Raji (cell line): ENCODE measurements at regions not wholly inside any gene's neighbourhood (a gene's known extent, or its start where the extent isn't known, plus 50 kb on each side); places are given as distances from the start of the nearest gene placed in this dataset.

Source experiments
- POLR2A ChIP-seq: IDR thresholded peaks from 2 replicates; pipeline ENCODE4 v1.6.1; 2011; ENCODE audit warnings: low read depth, low read length, control low read depth; ENCODE audit not compliant: insufficient read depth

DNA sequence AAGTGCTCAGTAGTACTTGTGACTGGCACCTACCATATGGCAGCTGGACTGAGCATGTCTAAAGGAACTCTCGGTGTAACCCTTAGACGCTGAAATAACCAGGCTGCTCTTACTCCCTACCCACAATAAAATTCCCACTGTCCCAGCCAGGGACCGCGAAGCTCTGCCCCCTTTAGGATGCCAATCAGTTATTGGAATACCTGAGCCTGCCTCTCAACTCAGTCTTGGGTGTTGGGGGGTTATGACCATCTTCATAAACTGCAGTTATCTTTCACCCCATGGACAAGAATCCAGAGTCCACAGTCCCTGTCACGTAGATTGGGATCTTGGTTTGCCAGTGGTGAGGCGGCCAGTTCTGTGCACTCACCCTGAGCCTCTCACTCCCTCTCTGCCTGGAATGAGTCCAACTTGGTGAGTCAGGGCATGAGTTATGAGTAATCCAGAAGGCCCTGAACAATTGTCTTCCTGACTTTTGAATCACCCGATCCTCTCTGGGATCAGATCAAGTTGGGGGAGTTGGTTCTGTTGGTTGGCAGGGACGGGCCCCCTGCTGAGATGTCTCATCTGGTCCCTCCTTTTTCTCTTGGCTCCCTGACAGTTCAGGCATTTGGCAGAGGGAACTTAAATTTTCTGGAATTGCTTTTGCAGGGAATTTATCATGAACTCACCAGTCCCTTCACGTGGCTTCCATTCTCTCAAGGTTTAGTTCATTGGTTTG, 120.1 kb upstream of the UBE2E1 start:
- TF ChIP-seq POLR2A: no peak

DNA sequence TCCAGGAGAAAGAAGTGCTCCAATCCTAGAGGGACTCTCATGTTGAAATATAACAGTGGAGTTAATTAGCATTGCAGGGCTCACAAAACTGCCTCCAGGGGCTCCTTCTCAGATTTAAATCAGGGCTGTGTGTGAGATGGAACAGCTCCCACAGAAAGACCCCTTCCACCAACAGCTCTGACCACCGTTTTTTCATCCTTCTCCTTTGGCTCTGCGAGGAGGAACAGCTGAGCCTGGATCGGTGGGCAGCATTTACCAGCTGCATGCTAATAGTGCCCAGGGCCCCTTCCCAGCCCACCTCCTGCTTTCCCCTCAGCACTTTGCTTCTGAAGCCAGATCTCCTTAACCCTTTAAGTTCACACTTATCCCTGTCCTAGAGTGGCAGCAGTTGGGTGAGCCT, 119.2 kb upstream of the UBE2E1 start:
- TF ChIP-seq POLR2A: no peak

DNA sequence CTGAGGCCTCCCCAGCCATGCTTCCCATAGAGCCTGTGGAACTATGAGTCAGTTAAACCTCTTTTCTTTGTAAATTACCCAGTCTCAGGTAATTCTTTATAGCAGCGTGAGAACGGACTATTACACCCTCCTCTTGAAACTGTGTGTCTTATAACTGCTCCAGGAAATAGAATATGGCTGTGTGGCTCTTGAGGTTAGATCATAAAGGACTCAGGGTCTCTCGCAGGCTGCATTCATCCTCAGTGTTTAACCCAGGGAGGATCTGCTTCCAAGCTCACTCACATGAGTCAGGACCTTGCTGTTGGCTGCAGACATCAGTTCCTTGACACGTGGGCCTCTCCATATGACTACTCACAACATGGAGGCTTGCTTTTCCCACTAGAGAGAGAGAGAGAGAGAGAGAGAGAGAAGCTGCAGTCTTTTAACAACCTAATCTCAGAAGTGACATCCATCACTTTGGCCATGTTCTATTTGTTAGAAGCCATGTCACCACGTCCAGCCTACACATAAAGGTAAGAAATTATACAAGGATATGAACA, 114.3 kb upstream of the UBE2E1 start:
- TF ChIP-seq POLR2A: no peak

DNA sequence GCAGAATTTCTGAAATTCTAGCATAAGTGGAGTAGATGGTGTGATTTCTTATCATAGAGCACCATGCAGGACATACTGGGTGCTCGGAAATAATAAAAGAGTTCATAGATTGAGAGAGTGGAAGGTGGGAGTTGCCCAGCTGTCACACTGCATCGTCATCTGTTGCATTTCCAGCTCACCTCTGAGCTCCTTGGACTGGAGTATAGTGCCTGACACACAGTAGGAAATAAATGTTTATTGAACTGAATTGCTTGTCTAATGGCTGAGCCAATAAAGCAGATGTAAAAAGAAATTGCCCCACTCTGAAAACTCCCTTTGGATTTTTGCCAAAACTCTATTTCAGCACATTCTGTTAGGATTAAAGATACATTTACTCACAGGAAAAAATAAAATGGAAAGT, 108.9 kb upstream of the UBE2E1 start:
- no peak for TF ChIP-seq POLR2A

DNA sequence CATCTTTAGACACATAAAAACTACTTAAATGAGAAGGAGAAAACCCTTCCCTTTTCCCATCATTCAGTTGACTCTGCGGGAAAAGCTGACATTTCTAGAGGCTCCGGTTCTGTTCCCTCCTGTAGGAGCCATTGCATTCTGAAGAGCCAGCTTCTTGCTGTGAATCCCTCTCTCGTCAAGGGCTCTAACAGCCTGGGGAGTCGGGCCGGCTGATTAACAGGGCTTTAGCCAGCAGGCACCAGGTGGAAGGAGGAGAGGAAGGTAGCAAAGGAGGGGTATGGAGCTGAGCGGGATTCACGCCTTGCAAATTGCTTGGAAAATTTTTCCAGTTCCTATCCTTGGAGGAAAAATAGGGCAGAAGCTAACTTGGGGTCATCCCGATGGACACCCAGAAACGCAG, 108.3 kb upstream of the UBE2E1 start:
- TF ChIP-seq POLR2A: no peak

DNA sequence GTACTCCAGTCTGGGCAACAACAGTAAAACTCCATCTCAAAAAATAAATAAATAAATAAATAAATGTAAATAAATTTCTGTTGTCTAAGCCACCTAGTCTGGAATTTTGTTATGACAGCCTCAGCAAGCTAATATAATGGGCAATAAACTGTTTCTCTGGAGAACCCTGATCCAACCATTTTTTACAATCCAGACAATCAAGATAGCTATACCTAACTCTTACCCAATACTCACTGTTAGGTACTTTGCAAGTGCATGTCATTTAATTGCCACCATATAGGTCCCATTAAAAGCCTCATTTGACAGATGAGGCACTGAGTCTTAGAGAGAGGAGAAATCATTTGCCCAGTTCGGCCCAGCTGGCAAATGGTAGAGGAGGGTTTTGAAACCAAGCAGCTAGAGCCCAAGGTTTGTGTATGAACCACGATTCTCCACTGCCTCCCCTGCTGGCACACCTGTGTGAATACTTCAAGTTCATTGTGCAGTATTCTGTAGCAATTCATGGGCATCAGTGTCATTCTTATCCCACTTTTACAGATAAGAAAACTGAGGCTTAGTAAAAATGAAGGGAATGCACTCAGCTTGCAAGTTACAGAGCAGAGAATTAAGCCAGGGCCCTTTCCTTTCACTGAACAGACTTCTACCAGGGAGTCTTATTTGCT, 107.0 kb upstream of the UBE2E1 start:
- no peak for TF ChIP-seq POLR2A

DNA sequence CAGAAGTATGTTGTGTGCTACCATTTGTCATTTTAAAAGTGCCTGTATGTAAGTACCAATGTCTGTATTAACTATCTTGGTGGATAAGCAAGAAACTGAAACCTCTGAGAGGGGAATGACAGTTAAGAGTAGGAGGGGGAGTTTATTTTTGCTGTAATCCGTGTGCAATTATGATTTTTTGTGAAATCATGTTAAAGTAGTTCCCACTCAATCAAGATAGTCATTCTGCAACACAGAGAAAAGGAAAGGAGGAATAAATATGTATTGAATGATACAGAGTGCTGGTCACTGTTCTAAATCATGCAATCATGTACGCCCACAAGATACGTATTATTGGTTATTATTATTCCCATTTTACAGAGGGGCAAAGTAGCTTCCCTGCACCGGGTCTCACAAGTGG, 105.1 kb upstream of the UBE2E1 start:
- TF ChIP-seq POLR2A: no peak

DNA sequence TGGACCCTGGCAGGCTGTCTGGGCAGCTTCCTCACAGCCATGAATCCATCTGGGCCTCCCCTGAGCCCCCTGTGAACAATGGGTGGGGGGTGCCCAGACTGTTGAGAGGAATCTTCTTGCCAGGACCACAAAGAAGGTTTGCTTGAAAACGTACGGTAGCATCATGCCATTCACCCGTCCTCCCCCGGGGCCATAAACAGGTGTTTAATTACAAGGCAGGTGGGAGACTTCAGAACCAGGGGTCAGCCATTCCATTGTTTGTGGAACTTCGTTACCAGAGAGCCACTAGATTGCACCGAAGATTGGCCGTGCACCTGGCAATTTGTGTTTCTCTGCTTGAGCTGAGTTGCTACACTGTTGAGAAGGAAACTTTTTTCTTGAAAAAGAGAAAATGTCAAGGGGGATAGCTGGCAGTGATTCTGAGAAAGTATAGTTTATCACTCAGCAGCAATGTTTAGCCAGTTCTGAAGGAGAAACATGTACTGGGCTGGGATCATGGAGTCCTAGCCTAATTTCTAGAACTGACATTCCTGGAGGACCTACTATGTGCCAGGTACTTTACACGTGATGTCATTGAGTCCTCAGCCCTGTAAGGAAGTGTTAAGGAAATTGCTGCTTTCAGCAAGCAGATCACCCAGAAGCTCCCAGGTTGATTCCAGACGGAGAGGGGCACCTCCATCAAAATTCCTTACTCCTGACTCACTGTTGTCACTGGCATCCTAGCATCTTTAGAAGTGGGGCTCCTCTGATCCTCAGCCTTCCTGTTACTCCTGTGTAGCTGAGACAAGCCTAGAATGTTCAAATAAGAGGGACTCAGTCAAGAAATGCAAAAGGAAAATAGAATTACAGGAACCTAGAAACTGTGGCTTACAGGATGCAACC, 103.8 kb upstream of the UBE2E1 start:
- no peak for TF ChIP-seq POLR2A

DNA sequence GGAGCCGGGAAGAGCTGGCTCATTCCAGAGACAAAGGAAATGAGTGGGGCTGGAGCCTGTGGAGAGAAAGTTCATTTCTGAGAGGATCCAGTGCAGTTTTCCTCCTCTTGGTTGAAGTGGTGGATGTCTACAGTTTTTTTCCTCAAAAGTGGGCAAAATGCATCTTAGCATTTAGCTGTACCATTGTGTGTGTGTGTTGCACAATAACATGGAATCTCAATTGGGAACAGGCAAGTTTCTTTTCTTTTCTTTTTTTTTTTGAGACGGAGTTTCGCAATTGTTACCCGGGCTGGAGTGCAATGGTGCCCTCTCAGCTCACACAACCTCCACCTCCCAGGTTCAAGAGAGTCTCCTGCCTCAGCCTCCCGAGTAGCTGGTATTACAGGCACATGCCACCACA, 101.5 kb upstream of the UBE2E1 start:
- no peak for TF ChIP-seq POLR2A

DNA sequence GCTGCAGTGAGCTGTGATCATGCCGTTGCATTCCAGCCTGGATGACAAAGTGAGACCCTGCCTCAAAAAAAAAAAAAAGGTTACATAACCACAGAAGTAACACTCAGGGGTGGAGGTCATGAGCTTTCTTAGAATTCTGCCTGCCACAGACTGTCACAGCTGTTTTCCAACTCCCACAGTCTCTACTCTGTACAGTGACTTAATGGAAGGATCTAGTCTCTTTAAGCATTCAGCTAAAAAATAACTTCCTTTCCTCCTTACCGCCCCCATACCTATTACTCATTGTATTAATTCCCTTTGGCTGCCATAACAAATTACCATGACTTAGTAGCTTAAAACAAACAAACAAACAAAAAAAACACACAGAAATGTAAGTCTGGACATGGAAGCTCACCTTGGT, 99.6 kb upstream of the UBE2E1 start:
- TF ChIP-seq POLR2A: no peak

DNA sequence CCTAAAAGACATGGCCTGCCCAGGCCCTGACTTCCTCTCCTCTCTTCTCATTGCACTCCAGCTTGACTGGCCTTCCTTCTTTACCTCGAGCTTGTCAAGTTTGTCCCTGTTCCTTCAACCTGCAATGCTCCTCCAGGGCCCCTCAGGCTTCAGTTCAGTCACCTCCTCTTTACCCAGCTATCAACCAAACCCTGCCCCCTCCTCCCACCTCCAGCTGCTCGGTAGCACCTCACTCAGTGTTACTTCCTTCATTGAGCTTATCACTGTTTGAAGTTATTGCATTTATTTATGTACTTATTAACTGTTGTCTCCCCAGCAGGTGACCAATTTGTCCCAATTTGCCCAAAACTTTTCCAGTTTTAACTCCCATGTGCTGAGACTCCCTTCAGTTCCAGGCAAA, 95.8 kb upstream of the UBE2E1 start:
- no peak for TF ChIP-seq POLR2A

DNA sequence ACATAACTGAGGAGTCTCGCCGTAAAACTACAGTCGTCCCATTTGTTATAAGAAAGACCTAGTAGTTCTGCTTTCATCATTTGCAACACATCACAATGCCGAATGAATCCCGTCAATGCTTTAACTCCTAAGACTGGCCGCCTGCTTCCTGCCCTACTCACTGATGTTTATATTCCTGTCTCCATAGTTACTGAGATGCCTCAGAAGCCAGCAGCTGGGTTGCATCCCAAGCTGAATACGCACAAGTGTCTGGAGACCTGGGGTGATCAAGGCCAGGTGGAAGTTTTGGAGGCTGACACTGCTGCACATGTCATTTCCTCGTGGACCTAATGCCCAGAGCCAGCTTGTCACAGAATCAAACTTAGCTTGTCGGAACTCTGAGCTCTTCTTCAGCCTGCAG, 95.2 kb upstream of the UBE2E1 start:
- TF ChIP-seq POLR2A: no peak

DNA sequence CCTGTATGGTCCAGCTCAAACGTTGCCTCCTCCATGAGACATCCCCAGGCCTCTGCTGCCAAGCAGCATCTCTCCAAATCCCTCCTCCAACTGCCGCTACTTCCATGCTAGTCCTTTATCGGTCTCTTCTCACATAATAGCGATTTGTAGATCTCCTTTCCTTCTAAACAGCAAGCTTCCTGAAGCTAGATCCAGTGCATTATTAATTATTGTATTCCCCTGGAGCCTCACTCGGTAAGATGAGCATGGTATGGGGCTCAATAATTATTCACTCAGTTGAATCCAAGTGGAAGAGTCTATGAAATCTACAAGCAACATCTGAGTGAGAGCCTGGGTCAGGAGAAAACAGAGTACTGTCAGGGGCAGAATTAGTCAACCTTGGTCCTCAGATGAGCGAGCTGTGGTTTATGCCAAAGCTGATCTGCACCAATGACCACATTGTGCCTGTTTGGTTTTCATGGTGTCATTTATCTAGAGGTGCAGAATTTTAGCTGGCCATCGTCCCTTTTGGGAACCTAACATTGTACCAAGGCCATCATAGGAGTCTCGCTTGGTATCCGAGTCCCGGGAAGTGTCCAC, 93.8 kb upstream of the UBE2E1 start:
- no peak for TF ChIP-seq POLR2A

DNA sequence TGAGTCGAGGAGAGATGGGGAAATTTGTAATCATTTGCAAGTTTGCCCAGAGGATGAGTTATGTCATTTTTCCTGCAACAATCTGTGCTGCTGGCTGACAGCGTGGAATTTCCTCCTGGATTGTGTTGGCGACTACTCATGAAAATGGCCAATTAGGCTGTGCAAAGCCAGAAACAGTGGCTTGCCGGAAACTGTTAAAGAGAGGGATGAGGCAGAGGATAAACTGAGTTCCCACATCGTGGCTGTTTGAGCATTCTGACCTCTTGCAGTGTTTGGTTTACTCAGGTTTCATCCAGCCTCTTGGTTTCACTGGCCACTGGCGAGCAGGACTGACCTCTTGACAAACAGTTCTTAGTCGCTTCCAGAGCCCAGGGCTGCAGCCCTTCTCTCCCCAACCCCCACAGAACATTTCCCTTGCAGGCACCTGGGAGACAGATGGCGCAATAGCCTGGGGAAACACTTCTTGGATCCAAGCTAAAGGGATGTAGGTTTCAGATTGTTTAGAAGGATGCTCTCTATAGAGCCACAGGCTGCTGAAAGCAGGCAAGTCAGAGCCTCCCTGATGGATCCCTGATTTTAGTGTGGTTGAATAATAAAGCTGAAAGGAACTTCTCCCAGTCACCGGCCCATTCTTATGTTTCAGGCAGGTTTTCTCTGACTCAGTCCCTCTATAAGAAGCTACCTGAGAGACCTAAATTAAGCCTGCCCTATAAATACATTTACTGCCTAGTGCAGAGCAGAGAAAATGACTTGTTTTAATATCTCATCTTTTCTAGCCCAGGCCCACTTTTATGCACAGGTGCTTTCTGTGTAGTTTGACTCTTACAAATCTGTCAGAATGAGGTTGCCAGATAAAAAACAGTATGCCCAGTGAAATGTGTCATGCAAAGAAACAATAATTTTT, 92.8 kb upstream of the UBE2E1 start:
- TF ChIP-seq POLR2A: no peak
